Omental fat pad (tissue), 3 donors: ENCODE measurements at regions not wholly inside any gene's neighbourhood (a gene's known extent, or its start where the extent isn't known, plus 50 kb on each side); places are given as distances from the start of the nearest gene placed in this dataset.

Source experiments
- ATAC-seq: fragments of 150-250 bp; one replicate; pipeline ENCODE4 v1.9.1; 2016; ENCODE audit warnings: mild to moderate bottlenecking, moderate library complexity; ENCODE audit not compliant: low FRiP score
- DNase-seq: peaks from one replicate; pipeline ENCODE4 v3.0.0-alpha.2; 2019; ENCODE audit warnings: low spot score
- CTCF ChIP-seq, 3 donors: fragments of 450-650 bp; IDR thresholded peaks; one replicate each; pipeline ENCODE4 v1.5.1; 2016 to 2017; ENCODE audit warnings: antibody characterized with exemption in 3 of 3, mild to moderate bottlenecking in 3 of 3, moderate library complexity in 2 of 3

GRCh38 chr11:23103416-23103815 lies 243.1 kb upstream of the CCDC179 start:
- TF ChIP-seq CTCF (IDR thresholded peaks at IDR 0.05): no peak
- ATAC-seq: no peak
- no peak for DNase-seq

GRCh38 chr11:23111527-23111926 lies 251.3 kb upstream of the CCDC179 start:
- no peak for ATAC-seq
- no peak for TF ChIP-seq CTCF (IDR thresholded peaks at IDR 0.05)
- no peak for DNase-seq

- TF ChIP-seq CTCF (IDR thresholded peaks at IDR 0.05): no peak
- DNase-seq (no peak), ATAC-seq (no peak)
These were observed 252.1 kb upstream of the CCDC179 start for GRCh38 chr11:23112390-23112789.

DNA sequence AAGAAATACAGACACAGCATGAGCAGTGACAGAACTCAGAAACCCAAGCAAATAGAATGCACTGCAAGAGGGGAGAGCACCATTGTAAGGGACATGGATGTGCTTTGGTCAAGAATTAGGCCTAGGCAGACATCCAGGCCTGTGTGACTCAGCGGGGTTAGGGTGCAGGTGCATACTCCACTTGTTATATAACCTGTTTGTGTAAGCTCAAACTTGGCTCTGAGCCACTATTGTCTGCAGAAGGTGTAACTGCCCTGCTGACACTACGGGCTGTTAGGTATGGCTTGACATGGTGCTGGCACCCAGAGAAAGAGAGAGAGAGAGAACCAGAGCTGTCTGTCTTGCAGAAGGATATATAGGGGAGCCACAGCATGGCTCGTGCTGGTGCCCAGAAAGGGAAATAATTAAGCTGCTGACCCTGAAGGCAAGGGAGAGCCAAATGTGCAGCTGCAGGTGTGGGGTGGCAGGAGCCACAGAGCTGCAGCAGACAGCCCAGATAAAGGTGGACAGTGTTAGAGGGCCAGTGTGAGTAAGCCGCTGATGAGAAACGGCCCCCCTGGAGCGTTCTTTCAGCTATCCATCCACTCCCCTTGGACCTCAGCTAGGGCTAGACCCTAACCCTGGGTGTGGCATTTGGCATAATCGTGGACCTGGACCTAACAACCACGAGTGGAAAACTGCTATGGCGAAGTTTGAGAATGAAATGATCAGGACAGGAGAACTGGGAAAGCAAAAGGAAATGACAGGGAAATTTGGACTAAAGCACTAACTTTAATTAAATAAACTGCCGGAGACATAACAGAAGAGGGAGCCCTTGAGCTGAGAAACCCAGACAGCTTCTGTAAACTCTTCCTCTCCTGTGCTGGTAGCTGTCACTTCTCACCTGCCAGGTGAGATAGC lies 253.0 kb upstream of the CCDC179 start:
- DNase-seq (no peak), ATAC-seq (peak; percentile 37)
- no peak for TF ChIP-seq CTCF (IDR thresholded peaks at IDR 0.05)

DNA sequence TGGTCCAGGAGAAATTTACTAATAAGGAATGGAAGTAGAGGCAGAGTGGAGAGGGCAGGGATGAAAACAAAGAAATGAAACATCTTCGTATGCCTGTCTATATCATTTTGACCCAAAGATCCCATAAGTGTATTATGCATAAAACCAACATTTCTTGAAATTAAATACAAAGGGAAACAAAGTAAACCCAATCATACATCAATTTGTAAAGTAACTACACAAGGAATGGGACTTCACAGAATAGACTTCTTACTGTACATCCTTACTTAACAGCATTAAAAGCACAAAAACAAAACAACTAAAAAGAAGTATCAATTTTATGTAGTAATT lies 253.6 kb upstream of the CCDC179 start:
- no peak for ATAC-seq
- no peak for TF ChIP-seq CTCF (IDR thresholded peaks at IDR 0.05)
- no peak for DNase-seq

- ATAC-seq (no peak), DNase-seq (no peak)
- no peak for TF ChIP-seq CTCF (IDR thresholded peaks at IDR 0.05)
These were observed 263.5 kb upstream of the CCDC179 start for GRCh38 chr11:23123753-23124152.

- ATAC-seq (no peak), DNase-seq (no peak)
- no peak for TF ChIP-seq CTCF (IDR thresholded peaks at IDR 0.05)
These were observed 264.0 kb upstream of the CCDC179 start for GRCh38 chr11:23124249-23124648.
